Fibroblast of skin of scalp (primary cell): ENCODE measurements at regions not wholly inside any gene's neighbourhood (a gene's known extent, or its start where the extent isn't known, plus 50 kb on each side); places are given as distances from the start of the nearest gene placed in this dataset.
A peak's percentile ranks its signal among the peaks of the same experiment; 100 is the strongest.

Experiments
- DNase-seq: peaks from one replicate; pipeline ENCODE4 v3.0.0-alpha.2; 2013

GRCh38 chr3:194837457-194838127 is 151.9 kb downstream of the FAM43A start:
- no peak for DNase-seq

DNA sequence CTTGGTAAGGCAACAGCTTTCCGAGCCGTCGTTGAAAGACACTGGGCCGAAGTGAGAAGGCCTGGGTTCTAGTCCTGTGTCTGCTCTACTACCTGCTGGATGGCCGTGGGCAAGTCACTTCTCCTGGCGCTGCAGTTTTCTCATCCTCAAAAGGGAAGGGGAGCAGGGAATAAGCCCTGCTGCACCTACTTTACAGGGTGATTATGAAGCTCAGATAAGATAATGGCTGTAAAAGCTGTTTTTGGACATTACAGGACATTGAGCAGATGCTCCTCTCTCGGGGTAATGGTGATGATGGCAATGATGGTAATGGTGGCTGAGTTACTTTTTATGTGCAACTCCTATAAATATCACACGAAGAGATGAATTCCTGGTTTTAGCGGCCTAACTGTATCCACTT is 152.6 kb downstream of the FAM43A start:
- no peak for DNase-seq

GRCh38 chr3:194840661-194841514 is 155.2 kb downstream of the FAM43A start:
- peak; percentile 42 for DNase-seq

DNA sequence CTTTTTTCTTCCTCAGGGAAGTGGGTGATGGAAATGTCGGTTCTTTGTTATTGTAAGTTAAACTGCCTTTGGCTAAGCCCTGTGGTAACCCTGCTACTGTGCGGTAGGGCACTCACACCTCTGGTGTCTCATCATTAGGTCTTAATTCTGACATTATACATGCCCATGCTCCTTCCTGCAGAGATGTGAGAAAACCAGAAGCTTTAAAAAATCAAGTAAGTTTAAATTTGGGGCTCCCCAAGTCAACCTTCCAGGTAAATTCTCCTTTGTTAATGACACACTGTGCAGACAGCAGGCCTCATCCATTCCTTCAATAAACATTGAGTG is 155.8 kb downstream of the FAM43A start:
- no peak for DNase-seq

- DNase-seq = no peak
Measured at GRCh38 chr3:194843556-194843955, 157.9 kb downstream of the FAM43A start.

DNA sequence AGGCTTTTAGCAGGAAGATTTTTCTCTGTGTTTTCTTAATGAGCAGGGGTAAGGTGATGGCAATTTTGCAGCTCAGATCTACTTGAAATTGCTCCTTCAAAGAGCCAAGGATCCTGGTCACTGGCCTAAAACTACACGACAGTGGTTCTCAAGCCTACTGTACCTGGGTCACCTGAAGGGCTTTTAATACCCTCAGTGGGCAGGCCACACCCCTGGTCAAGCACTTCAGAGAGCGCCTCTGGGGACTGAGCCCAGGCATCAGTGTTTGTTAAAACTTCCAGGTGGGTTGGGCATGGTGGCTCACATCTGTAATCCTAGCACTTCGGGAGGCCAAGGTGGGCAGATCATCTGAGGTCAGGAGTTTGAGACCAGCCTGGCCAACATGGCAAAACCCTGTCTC is 158.4 kb downstream of the FAM43A start:
- DNase-seq = no peak

DNA sequence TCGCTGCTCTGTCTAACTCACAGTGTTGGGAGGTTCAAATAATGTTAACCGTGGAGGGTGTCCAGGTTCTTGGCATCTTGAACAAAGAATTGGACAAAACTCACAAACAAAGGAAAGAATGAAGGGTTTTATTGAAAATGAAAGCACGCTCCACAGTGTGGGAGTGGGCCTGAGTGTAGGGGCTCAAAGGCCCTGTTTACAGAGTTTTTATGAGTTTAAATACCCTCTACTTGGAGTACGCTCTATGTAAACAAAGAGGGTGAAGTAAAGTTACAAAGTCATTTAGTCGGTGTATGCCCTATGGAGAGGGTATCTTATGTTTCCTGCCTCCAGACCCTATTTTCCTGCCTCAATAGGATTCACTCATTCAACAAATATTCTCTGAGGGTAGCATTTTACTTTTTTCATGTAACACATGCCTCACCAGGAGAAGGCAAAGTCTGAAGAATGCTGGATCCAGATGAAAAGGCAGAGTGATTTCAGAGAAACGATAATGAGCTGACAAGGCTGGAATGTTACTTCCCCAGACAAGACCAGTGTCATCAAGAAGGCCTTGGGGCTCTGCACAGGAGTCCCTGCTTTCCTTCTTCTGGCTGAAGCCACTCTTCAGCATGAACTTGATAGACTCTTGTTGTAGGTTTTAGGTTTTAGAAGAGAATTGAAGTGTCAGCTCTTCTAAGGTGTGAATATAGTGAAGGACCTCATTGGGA is 163.6 kb downstream of the FAM43A start:
- DNase-seq = peak; percentile 18

GRCh38 chr3:194851254-194851653 is 165.6 kb downstream of the FAM43A start:
- no peak for DNase-seq

DNA sequence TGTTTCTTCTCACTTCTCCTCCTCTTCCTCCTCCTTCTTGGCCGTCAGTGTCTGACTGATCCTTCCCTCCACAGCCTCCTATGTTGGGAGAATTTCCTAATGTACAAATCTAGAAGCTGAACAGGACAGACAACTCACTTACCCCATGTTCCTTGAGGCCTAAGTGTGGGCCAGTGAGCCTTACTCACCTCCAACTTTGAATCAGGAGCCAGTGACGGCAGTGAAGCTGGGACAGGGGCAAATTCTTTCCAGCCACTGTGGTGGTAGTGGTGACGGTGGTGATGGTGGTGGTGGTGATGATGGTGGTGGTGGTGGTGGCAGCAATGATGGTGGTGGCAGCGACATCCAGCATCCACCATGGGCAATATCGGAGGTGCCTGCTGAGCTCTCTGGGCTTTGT is 166.3 kb downstream of the FAM43A start:
- DNase-seq = no peak

- no peak for DNase-seq
Measured at GRCh38 chr3:194852345-194852744, 166.7 kb downstream of the FAM43A start.

DNA sequence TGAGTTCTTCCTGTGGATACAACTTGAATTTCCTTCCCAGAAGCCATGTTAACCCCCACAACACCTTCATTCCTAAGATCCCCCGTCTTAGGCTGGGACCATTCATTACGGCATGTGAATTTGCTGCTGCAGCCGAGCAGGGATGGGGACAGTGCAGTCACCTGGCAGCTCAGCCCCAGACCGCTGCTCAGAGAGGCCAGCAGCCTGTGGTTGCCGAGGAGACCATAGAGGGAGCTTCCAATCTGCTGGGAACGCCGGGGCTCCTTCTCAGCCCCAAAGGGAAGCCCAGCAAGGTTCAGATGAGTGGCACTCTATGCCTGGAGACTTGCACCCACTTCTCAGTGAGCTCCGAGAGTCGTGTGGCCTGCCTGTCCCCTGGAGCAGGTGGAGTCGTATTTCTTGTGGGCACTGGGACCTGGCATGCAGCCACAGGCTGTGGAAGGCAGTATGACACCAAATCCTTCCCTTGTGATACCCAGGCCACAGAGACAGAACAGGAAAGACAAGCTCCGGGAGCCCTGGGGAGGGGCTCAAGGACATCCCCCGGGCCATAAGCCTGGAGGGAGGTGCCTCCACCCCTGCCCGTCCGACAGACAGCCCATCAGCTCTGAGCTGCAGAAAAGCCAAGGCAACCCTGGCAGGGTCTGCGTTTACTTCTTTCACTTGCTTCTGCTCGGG is 167.3 kb downstream of the FAM43A start:
- DNase-seq = no peak

- DNase-seq = no peak
Measured at GRCh38 chr3:194854206-194854605, 168.5 kb downstream of the FAM43A start.

DNA sequence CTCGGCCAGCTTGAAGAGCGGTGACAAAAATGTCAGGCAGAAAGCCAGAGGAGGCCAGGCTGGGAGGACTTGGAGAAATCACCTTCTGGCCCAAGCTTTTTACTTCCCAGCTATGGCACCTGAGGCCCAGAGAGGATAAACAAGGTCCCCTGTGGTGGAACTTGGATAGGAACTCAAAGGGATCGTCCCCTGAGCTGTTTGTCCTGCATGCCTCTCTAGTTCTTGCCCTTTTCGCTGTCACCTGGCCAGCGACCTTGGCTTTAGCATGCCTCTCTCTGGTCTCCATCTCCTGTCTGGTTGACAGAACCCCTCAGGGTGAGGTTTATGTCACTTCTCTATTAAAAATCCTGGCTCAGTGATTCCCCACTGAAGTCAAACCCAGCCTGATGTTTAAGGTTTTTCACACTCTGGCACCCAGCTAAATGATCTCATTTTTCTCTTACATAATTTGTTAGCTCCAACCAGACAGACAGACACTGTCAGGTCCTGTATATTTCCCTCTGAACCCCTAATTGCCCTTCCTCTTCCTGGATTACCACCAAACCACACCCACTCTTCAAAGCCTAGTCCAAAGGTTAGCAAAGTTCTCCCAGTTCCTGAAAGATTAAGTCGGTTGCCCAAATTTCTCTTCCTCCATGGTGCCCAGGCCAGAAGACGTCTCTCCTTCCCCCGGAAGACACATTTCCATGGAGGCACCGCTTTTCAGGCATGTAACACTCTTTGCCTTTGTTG is 169.1 kb downstream of the FAM43A start:
- no peak for DNase-seq

GRCh38 chr3:194856296-194856695 is 170.6 kb downstream of the FAM43A start:
- DNase-seq = no peak

- peak; percentile 55 for DNase-seq
Measured at GRCh38 chr3:194857469-194858113, 171.9 kb downstream of the FAM43A start.

GRCh38 chr3:194858382-194858781 is 172.7 kb downstream of the FAM43A start:
- no peak for DNase-seq

DNA sequence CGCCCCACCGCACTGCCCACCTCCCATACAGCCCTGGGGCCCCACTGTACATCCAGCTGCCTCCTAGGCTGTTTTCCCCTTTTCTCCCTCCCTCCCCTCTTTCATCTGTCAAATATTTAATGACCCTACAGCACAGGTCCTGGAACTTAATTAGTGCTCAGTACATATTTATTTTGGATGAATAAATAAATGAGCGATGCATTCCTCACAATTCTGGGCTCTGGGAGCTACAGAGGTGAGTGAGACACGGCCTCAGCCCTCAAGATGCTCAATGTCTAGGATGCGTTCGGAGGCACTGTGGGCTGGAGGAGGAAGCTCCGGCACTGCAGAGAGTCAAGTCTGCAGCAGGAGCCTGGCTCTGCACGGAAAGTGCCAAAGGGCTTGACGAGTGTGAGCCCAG is 175.0 kb downstream of the FAM43A start:
- DNase-seq = no peak

- no peak for DNase-seq
Measured at GRCh38 chr3:194861375-194861774, 175.7 kb downstream of the FAM43A start.

GRCh38 chr3:194865061-194865460 is 179.4 kb downstream of the FAM43A start:
- DNase-seq = no peak

GRCh38 chr3:194865615-194866014 is 179.9 kb downstream of the FAM43A start:
- DNase-seq = no peak

DNA sequence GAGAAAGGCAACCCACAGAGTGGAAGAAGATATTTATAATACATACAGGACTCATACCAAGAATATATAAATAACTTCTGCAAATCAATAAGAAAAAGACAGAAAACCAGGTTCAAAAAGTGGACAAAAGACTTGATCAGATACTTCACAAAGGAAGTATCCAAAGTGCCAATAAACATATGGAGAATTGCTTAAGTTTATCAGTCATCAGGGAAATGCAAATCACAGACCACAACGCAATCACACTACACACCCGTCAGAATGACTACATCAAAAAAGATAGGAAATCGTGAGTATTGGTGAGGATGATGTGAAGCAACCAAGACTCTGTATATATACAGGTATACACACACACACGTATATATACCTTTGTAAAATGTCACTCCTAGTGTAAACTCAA is 180.6 kb downstream of the FAM43A start:
- DNase-seq = no peak
